IPS DF 6.9 (cell line): ENCODE measurements at regions not wholly inside any gene's neighbourhood (a gene's known extent, or its start where the extent isn't known, plus 50 kb on each side); places are given as distances from the start of the nearest gene placed in this dataset.

Experiments used
- DNase-seq: peaks from one replicate; pipeline ENCODE4 v3.0.0-alpha.2; 2013; ENCODE audit warnings: low read depth, low spot score
- H3K27ac ChIP-seq: one replicate; pipeline ENCODE4 v1.5.1; 2013; ENCODE audit warnings: low read length, control low read depth
- H3K27me3 ChIP-seq: 2 replicates; pipeline ENCODE4 v1.6.1; 2013; ENCODE audit warnings: mild to moderate bottlenecking, low read length; ENCODE audit not compliant: control insufficient read depth, insufficient read depth
- H3K36me3 ChIP-seq: 2 replicates; pipeline ENCODE4 v1.6.1; 2013; ENCODE audit warnings: low read length; ENCODE audit not compliant: control insufficient read depth, insufficient read depth
- H3K4me1 ChIP-seq: 2 replicates; pipeline ENCODE4 v1.6.1; 2013; ENCODE audit warnings: low read length; ENCODE audit not compliant: control insufficient read depth, insufficient read depth
- H3K4me3 ChIP-seq: 2 replicates; pipeline ENCODE4 v1.5.1; 2013; ENCODE audit warnings: mild to moderate bottlenecking, low read length
- H3K9me3 ChIP-seq: 2 replicates; pipeline ENCODE4 v1.6.1; 2013; ENCODE audit warnings: low read length, inconsistent platforms; ENCODE audit not compliant: control insufficient read depth, insufficient read depth
- WGBS: extraction: QIAGEN DNeasy Blood & Tissue Kit; methylation state at CpG from one replicate; pipeline ENCODE4 v1.1.7; 2013; ENCODE audit warnings: mixed read lengths, missing lambda C conversion rate; ENCODE audit not compliant: insufficient read length, insufficient coverage; 5-methylcytosine and 5-hydroxymethylcytosine counted together

GRCh38 chr12:85657251-85657650 is 179.0 kb downstream of the RASSF9 start:
- no CpG with 5 or more reads among the region's 2 CpGs for WGBS

GRCh38 chr12:85657836-85658630 is 178.2 kb downstream of the RASSF9 start:
- H3K27me3 ChIP-seq, result no peaks in the 10 kb centered on the region
- H3K4me1 ChIP-seq, result no peaks in the 10 kb centered on the region
- no peak overlapping the region for H3K4me3 ChIP-seq
- no peak overlapping the region for H3K27ac ChIP-seq
- H3K36me3 ChIP-seq, result no peaks in the 10 kb centered on the region
- DNase-seq, result no peak
- WGBS, result no CpG with 5 or more reads among the region's 2 CpGs
- no peaks in the 10 kb centered on the region for H3K9me3 ChIP-seq

More at GRCh38 chr12:85657251-85657650, 179.0 kb downstream of the RASSF9 start:
- Histone ChIP-seq H3K4me3 (no peak overlapping the region), H3K9me3 (no peaks in the 10 kb centered on the region), H3K27me3 (no peaks in the 10 kb centered on the region), H3K36me3 (no peaks in the 10 kb centered on the region), H3K27ac (no peak overlapping the region), H3K4me1 (no peaks in the 10 kb centered on the region)
- no peak for DNase-seq

DNA sequence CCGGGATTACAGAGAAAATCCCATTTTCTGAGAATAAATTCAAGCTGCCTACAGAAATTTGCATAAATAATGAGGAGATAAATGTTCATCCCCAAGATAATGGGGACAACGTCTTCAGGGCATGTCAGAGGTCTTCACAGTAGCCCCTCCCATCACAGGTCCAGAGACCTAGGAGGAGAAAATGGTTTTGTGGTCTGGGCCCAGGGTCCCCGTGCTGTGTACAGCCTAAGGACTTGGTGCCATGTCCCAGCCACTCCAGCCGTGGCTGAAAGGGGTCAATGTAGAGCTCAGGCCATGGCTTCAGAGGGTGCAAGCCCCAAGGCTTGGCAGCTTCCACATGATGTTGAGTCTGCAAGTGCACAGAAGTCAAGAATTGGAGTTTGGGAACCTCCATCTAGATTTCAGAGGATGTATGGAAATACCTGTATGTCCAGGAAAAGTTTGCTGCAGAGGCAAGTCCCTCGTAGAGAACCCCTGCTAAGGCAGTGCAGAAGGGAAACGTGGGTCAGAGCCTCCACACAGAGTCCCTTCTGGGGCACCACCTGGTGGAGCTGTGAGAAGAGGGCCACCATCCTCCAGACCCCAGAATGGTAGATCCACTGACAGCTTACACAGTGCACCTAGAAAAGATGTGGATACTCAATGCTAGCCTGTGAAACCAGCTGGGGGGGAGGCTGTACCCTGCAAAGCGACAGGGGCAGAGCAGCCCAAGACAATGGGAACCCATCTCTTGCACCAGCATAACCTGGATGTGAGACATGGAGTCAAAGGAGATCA is 176.3 kb downstream of the RASSF9 start:
- Histone ChIP-seq H3K4me3 (no peak overlapping the region), H3K36me3 (no peaks in the 10 kb centered on the region), H3K27me3 (no peaks in the 10 kb centered on the region), H3K27ac (no peak overlapping the region), H3K4me1 (no peaks in the 10 kb centered on the region), H3K9me3 (no peaks in the 10 kb centered on the region)
- WGBS, result no CpG with 5 or more reads among the region's 7 CpGs
- no peak for DNase-seq

GRCh38 chr12:85661461-85662206 is 174.6 kb downstream of the RASSF9 start:
- no CpG with 5 or more reads among the region's 4 CpGs for WGBS
- Histone ChIP-seq H3K36me3 (no peaks in the 10 kb centered on the region), H3K9me3 (no peaks in the 10 kb centered on the region), H3K27me3 (no peaks in the 10 kb centered on the region), H3K4me3 (no peak overlapping the region), H3K4me1 (no peaks in the 10 kb centered on the region), H3K27ac (no peak overlapping the region)
- no peak for DNase-seq

- Histone ChIP-seq H3K4me3 (no peak overlapping the region), H3K27me3 (no peaks in the 10 kb centered on the region), H3K4me1 (no peaks in the 10 kb centered on the region), H3K36me3 (no peaks in the 10 kb centered on the region), H3K27ac (no peak overlapping the region), H3K9me3 (no peaks in the 10 kb centered on the region)
- no peak for DNase-seq
Measured at GRCh38 chr12:85662207-85662602, 174.0 kb downstream of the RASSF9 start.

- Histone ChIP-seq H3K27ac (no peak overlapping the region), H3K9me3 (no peaks in the 10 kb centered on the region), H3K4me3 (no peak overlapping the region), H3K27me3 (no peaks in the 10 kb centered on the region), H3K4me1 (no peaks in the 10 kb centered on the region), H3K36me3 (no peaks in the 10 kb centered on the region)
- WGBS, result no CpG with 5 or more reads among the region's 5 CpGs
- no peak for DNase-seq
Measured at GRCh38 chr12:85663631-85664030, 172.6 kb downstream of the RASSF9 start.

DNA sequence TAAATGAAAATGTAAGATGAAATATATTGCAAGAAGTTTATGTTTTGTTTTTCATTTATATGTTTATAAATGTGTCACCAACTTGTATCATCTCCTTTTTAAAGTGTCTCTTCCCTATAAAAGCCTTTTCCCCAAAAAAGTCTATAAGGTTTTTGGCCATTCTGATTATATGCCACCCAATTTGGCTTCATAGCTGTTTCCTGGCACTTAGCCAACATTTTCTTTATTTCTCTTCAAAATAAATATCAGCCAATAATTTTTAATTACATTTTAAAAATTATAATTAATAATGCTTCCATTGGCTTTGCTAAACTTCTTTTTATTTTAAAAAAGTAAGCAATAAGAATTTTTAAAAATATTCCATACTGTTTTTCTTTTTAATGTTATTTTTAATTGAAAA is 171.8 kb downstream of the RASSF9 start:
- no peaks in the 10 kb centered on the region for H3K27me3 ChIP-seq
- H3K27ac ChIP-seq, result no peak overlapping the region
- no peaks in the 10 kb centered on the region for H3K36me3 ChIP-seq
- H3K4me3 ChIP-seq, result no peak overlapping the region
- H3K9me3 ChIP-seq, result no peaks in the 10 kb centered on the region
- DNase-seq, result no peak
- no peaks in the 10 kb centered on the region for H3K4me1 ChIP-seq

GRCh38 chr12:85669911-85670310 is 166.3 kb downstream of the RASSF9 start:
- no peak for DNase-seq
- H3K27ac ChIP-seq, result no peak overlapping the region
- no peaks in the 10 kb centered on the region for H3K27me3 ChIP-seq
- no peaks in the 10 kb centered on the region for H3K4me1 ChIP-seq
- no peaks in the 10 kb centered on the region for H3K9me3 ChIP-seq
- no peaks in the 10 kb centered on the region for H3K36me3 ChIP-seq
- no peak overlapping the region for H3K4me3 ChIP-seq
- no CpG with 5 or more reads among the region's 1 CpG for WGBS

GRCh38 chr12:85672436-85672835 is 163.8 kb downstream of the RASSF9 start:
- H3K36me3 ChIP-seq, result no peaks in the 10 kb centered on the region
- no peak for DNase-seq
- H3K4me1 ChIP-seq, result no peaks in the 10 kb centered on the region
- H3K27ac ChIP-seq, result no peak overlapping the region
- H3K4me3 ChIP-seq, result no peak overlapping the region
- no peaks in the 10 kb centered on the region for H3K27me3 ChIP-seq
- H3K9me3 ChIP-seq, result no peaks in the 10 kb centered on the region

GRCh38 chr12:85673921-85674420 is 162.2 kb downstream of the RASSF9 start:
- no CpG with 5 or more reads among the region's 3 CpGs for WGBS
- Histone ChIP-seq H3K4me3 (no peak overlapping the region), H3K9me3 (no peaks in the 10 kb centered on the region), H3K27me3 (no peaks in the 10 kb centered on the region), H3K36me3 (no peaks in the 10 kb centered on the region), H3K27ac (no peak overlapping the region), H3K4me1 (no peaks in the 10 kb centered on the region)
- DNase-seq, result no peak
